GM18505 (cell line): ENCODE measurements at regions not wholly inside any gene's neighbourhood (a gene's known extent, or its start where the extent isn't known, plus 50 kb on each side); places are given as distances from the start of the nearest gene placed in this dataset.
"Not testable (repeated sequence)": the region's sequence is repeated elsewhere in the genome, so short reads cannot be mapped to it uniquely, and the experiment has no call there.

Source experiments
- ATAC-seq: cut with Tn5 transposase; IDR thresholded peaks from one replicate; pipeline ENCODE4 v1.9.1; 2021; ENCODE audit not compliant: unreplicated experiment

- not testable (repeated sequence) for ATAC-seq
Observed at GRCh38 chr16:33913601-33914000, 454.2 kb downstream of the TP53TG3F start.

DNA sequence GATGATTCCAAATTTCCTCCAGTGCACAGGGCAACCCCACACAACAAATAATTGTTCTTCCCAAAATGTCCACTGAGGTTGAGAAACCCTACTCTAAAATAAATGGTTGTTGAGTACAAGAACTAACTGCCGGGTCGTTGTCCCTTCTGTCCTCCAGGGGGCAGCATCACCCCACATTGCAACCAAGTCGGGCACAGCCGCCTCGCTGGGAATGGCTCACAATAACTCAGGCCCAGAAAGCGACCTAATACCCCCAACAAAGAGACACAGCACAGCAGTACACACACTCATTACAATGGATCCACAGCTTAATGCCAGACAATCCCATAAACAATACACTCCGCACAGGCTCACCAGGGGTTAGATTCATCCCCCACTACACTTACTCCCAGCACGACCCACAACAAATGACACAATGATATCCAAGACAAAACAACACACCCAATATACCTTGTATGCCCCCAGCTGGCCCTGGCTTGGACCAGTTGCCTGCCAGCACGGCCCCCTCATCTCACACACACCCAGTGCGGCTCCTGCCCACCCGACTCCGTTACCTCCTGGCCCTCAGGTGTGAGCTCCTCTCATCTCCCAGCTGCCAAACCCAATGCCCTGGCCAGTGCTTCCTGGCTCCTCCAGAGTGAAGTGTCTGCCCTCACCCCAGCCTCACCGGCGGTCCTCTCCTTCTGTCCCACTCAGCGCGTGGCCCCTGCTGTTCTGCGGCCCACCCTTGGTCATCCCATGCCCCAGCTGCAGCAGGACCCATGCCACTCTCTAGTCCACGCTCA is 461.5 kb downstream of the TP53TG3F start:
- not testable (repeated sequence) for ATAC-seq

DNA sequence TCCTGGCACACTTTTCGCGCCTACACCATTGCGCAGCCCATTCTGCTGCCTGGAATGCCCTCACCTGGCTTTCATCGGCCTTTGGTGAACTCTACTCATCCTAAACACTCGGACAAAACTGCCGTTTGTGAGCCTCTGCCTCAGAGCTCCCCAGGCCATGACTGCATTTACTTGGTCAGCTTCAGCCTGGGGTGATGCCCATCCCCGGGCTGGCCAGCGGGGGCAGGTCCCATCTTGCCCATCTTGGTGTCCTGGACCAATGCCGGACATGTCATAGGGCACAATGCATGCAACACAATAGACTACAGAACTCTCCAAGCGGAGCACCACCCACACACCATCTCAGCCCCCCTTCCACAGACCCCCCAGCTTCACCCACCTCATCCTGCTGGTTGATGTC is 463.5 kb downstream of the TP53TG3F start:
- ATAC-seq = not testable (repeated sequence)

- ATAC-seq = not testable (repeated sequence)
Observed at GRCh38 chr16:33928026-33928425, 468.6 kb downstream of the TP53TG3F start.

GRCh38 chr16:33932191-33932590 is 472.8 kb downstream of the TP53TG3F start:
- ATAC-seq = not testable (repeated sequence)

GRCh38 chr16:33933039-33933438 is 473.6 kb downstream of the TP53TG3F start:
- not testable (repeated sequence) for ATAC-seq

DNA sequence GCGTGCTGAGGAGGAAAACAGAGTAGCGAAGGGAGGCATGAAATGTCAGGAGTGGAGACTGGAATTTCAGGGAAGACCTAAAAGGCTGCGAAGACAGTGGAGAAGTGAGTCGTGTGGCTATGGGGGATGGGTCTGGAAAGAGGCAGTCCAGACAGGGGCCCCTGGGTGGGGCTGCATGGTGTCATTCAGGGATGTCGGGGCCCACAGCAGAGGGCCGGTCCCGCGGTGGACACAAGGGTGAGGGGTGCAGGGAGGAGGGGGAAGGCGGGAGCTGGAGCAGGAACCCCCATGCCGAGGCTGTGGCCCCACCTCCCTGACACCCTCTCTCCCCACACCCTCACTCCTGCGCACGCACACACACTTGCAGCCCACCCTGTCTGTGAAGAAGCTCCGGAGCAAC is 476.4 kb downstream of the TP53TG3F start:
- not testable (repeated sequence) for ATAC-seq

- not testable (repeated sequence) for ATAC-seq
Observed at GRCh38 chr16:33938097-33938496, 478.7 kb downstream of the TP53TG3F start.

GRCh38 chr16:33961536-33961935 is 502.1 kb downstream of the TP53TG3F start:
- ATAC-seq = not testable (repeated sequence)

- not testable (repeated sequence) for ATAC-seq
Observed at GRCh38 chr16:33965534-33965933, 506.1 kb downstream of the TP53TG3F start.

DNA sequence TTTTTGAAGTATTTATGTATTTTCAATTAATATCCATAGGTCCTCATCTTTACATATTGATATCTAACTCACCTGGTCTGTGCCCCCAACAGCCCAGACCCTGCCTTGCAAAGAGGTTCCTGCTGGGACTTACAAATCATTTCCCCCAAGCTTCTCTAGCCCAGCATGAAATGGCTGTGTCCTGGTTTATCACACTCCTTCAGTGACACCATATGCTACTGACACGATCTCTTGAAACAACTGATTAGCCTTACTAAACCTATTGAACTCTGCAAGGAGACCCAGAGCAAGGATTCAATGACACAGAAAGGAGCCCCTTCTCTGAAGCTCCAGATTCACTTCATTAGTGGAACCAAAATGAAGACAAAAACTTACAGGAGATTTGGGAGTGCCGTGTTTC is 507.4 kb downstream of the TP53TG3F start:
- ATAC-seq = not testable (repeated sequence)

GRCh38 chr16:33974557-33974956 is 515.1 kb downstream of the TP53TG3F start:
- not testable (repeated sequence) for ATAC-seq

DNA sequence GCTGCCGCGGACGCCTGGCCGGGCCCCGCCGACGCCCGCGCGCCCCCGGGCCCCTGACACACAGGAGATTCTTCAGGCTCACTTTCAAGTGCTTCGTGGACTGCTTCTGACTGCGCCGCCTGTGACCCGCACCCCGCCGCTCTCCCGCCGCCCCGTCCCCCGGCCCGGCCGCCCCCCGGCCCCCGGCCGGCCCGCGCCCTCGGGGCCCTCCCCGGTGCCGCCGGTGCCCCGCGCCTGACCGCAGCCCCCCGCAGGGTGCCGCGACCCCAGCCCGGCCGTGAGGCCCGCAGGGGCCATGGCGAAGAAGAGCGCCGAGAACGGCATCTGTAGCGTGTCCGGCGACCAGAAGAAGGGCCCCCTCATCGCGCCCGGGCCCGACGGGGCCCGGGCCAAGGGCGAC is 516.3 kb downstream of the TP53TG3F start:
- not testable (repeated sequence) for ATAC-seq

GRCh38 chr16:33976521-33976920 is 517.1 kb downstream of the TP53TG3F start:
- not testable (repeated sequence) for ATAC-seq

DNA sequence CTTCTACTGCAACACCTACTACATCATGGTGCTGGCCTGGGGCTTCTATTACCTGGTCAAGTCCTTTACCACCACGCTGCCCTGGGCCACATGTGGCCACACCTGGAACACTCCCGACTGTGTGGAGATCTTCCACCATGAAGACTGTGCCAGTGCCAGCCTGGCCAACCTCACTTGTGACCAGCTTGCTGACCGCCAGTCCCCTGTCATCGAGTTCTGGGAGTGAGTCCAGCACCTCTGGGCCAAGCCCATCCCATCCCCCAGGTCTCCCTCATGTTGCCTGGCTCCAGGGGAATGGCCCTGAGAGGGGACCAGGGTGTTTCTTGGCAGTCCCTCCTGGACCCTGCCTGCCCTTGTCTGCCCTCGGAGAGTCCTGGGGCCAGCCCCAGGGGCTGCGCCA is 519.4 kb downstream of the TP53TG3F start:
- ATAC-seq = not testable (repeated sequence)

GRCh38 chr16:33979613-33980012 is 520.2 kb downstream of the TP53TG3F start:
- not testable (repeated sequence) for ATAC-seq

GRCh38 chr16:33980736-33981135 is 521.3 kb downstream of the TP53TG3F start:
- ATAC-seq = not testable (repeated sequence)

GRCh38 chr16:33984428-33984827 is 525.0 kb downstream of the TP53TG3F start:
- ATAC-seq = not testable (repeated sequence)

- ATAC-seq = not testable (repeated sequence)
Observed at GRCh38 chr16:33986521-33986920, 527.1 kb downstream of the TP53TG3F start.

- ATAC-seq = not testable (repeated sequence)
Observed at GRCh38 chr16:33987348-33987963, 528.0 kb downstream of the TP53TG3F start.

GRCh38 chr16:33988012-33988411 is 528.6 kb downstream of the TP53TG3F start:
- not testable (repeated sequence) for ATAC-seq

DNA sequence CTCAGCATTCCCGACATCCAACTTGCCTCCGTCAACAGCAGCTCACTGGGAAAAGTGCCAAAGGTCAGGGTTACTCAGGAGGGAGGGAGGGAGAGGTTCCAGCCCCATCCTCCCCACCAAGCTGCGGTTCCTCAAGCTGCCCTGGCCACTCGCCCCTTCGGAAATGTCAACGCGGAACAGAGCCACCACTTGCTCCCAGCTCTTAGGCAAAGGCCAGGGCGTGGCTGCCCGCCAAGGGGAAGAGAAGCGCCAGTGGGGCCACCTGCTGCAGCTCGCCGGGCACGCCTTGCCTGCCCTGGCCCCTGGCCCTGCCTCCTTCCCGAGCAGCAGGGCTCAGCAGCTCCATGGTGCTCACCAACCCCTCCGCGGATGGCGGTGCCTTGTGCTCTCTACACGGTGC is 531.1 kb downstream of the TP53TG3F start:
- not testable (repeated sequence) for ATAC-seq
